GM10266 (cell line): ENCODE measurements at regions not wholly inside any gene's neighbourhood (a gene's known extent, or its start where the extent isn't known, plus 50 kb on each side); places are given as distances from the start of the nearest gene placed in this dataset.

ENCODE experiments used
- DNase-seq: peaks from one replicate; pipeline ENCODE4 v3.0.0; 2012; ENCODE audit errors: extremely low spot score
- TF ChIP-seq, protein P1 (sequence below): IDR thresholded peaks from 2 replicates; pipeline ENCODE4 v1.5.1; 2012; ENCODE audit warnings: mild to moderate bottlenecking, low read depth; ENCODE audit not compliant: control insufficient read depth, insufficient read depth; ENCODE audit errors: missing control alignments

DNA sequence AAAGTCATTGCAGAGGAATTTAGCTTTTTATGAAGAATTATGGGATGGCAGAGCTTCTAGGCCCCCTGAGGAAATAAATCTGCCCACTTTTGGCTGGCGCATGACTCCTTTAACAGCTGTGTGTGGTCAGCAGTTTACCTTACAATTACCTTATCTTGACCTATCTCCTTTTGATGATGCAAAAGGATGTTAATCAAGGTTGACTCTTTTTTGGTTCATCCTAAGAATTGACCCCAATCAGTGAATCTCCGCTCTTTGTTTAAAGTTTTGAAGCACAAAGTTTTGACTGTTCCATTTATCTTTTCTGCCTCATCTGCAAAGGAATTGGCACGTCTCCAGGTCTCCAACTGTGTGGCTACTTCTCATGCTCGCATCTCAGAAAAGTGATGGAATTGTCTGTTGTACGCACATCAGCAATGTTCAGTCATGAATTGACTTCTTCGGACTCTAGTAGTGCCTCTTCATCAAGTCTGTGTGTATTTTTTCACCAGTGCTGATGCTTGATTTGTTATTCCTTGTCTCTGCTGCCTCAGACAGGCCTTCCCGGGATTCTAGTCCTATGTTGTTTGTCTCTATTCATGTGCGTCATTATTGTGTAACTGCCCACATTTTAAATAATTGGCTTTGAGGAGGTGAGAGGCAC, 196.2 kb upstream of the CFAP20DC start:
- no peak for DNase-seq
- TF ChIP-seq, protein P1, sequence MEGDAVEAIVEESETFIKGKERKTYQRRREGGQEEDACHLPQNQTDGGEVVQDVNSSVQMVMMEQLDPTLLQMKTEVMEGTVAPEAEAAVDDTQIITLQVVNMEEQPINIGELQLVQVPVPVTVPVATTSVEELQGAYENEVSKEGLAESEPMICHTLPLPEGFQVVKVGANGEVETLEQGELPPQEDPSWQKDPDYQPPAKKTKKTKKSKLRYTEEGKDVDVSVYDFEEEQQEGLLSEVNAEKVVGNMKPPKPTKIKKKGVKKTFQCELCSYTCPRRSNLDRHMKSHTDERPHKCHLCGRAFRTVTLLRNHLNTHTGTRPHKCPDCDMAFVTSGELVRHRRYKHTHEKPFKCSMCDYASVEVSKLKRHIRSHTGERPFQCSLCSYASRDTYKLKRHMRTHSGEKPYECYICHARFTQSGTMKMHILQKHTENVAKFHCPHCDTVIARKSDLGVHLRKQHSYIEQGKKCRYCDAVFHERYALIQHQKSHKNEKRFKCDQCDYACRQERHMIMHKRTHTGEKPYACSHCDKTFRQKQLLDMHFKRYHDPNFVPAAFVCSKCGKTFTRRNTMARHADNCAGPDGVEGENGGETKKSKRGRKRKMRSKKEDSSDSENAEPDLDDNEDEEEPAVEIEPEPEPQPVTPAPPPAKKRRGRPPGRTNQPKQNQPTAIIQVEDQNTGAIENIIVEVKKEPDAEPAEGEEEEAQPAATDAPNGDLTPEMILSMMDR: no peak

DNA sequence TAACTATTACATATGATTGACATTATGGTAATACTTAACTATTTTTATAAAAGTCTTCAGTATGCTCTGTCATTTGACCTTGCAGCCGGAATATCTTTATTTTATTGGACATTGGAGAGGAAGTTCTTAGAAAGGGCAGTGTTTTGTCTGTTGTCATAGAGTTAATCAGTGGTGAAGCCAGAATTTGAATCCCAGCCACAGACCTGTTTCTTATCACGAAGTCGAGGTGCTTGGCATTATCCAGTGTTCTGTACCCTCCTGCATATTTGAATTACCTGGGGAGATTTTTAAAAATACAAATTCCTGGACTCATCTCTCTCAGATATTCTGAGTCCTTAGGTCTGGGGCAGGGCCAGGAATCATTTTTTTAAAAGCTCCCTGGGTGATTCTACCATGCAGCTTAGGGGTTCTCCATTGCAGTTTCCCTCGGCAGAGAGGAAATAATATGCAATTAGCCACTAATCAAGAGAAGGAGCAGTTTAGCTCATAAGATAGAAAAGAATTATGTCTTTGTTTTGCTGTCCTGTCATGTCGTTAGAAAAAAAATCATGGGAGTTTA, 195.6 kb upstream of the CFAP20DC start:
- TF ChIP-seq, protein P1: no peak
- DNase-seq: no peak

DNA sequence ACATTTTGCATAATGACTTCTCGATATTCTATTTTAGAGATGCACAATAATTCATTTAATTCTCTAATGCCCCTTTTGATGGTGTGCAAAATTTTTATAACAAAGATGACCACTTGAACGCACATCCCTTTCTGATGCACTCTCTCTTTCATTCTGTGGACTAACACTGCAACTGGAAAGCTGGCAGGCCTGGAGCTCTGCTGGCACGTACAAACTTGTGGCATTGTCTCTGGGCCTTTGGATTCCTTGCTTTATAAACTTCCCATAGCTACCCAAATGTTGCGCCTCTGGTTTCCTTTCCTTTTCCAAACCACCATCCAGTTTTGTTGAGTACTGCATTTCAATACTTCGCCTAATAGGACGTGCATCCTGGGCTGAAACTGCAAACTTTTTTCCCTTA, 194.5 kb upstream of the CFAP20DC start:
- TF ChIP-seq, protein P1: no peak

DNA sequence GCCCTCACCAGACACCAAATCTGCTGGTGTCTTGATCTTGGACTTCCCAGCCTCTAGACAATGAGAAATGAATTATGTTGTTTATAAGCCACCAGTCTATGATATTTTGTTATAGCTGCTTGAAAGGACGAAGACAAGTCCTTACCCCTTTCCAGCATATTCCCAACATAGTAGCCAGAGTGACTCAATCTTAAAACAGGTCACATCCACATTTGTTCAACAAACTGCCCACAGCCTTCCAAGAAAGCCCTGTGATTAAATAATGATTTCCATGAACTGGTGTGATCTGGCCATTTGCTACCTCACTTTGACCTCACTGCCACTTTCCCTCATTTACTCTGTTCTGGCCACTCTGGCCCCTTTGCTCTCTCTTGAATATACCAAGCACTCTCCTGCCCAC, 193.7 kb upstream of the CFAP20DC start:
- TF ChIP-seq, protein P1: no peak
- DNase-seq: no peak

More for the DNA sequence above, 194.5 kb upstream of the CFAP20DC start:
- DNase-seq: no peak

DNA sequence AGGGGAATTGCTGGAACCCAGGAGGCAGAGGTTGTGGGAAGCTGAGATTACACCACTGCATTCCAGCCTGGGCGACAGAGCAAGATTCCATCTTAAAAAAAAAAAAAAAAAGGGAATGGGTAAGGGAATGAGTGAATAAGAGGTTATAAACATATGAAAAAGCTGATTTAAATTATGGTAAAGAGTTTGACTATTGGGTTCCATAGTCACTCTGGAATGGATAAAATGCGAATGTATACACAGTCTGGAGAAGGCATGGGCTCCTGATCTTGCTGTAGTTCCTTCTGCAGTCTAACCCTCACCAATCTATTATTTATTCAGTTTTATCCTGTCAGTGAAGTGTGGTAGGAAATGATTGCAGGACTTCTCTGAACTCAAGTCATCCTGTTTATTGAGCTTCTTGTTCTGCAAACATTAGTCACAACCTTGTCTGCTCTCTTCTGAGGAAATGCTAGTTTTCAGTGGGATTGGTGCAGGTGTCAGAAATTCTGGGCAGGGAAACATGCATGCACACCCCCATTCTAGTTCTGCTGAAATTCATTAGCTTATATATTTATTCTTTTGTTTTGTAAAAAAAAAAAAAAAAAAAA, 190.9 kb upstream of the CFAP20DC start:
- no peak for DNase-seq
- TF ChIP-seq, protein P1: no peak

DNA sequence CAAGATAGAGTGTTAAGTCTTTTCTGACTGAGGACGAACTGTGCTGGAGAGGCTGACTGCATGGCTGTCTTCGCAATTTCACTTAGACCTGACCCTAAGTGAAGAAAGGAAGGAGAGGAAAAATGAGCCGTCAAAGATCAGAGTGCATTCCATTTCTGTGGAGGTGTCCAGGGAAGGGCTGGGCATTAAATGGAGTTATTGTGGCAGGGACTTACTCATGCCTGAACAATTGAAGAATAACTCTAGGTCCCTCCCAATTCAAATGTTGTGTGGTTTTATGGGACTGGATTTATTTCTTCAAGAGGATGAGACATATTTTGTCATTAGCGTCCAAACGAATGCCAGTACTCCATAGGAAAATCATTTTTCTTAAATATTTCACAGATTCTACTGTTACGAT, 187.3 kb upstream of the CFAP20DC start:
- no peak for DNase-seq
- TF ChIP-seq, protein P1: no peak

DNA sequence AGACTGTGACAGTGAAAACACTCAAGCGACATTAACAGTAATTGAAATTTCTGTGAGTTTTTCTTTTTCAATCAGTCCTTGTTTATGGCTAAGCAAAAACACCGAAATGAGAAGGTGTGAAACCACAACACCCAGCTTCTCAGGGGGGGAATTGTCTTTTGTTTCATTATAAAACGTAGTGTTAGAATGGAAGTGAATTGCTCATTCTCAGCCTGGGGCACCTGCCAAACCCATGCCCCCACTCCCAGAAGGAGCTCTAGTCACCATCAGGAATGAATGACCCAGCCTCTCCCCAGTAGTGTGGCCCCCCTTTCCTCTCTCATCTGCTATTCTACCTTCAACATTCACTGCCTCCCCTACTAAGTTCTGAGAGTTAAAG, 185.8 kb upstream of the CFAP20DC start:
- DNase-seq: peak; percentile 35
- TF ChIP-seq, protein P1: no peak
